NOMO-1 treated with dmso at 0.1 percent for 144 hours (cell line): ENCODE measurements at regions not wholly inside any gene's neighbourhood (a gene's known extent, or its start where the extent isn't known, plus 50 kb on each side); places are given as distances from the start of the nearest gene placed in this dataset.

Experiments
- DNase-seq: peaks from one replicate; lab custom pipeline; 2025; ENCODE audit not compliant: unreplicated experiment; lab: John Stamatoyannopoulos, UW

DNA sequence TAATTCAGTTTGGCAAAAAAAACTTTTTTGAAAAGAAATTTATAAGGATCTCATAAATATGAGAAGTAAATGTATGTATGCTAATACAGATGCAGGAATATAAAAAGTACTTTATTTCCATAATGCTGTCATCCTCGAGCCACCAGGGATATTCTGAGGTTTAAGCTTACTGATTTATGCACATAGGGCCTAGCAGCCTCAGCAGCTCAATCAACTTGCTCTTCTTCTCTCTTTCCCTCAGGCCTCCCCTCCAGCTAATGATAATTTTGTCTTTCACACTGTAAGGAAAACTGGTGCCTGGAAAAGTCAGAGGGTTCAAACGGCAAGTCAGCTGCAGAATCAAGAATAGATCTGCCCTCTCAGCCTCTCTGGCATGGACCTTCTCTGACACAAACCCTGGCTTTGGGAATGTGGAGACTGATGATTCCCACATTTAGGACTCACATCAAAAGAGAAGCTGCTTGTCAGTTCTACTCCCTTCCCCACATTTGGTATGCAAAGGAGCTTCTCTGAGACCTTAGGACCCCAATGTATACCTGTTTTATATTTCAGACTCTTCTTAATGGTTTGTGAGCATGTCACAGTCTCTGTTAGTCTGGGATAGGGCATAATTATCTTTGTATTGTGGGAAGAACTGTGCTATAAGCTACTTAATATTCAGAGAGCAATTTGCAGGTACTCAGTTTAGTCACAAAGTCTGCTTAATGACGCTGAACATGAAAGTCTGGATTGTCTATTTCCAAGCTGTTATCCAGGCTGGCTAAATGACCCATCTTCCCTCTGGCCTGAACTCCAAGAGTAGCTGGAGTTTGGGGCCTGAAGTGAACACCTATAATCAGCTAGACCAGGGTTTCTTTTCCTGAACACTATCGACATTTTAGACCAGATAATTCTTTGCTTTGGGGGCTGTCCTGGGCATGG, 52.1 kb upstream of the DIPK1A start:
- DNase-seq = no peak

DNA sequence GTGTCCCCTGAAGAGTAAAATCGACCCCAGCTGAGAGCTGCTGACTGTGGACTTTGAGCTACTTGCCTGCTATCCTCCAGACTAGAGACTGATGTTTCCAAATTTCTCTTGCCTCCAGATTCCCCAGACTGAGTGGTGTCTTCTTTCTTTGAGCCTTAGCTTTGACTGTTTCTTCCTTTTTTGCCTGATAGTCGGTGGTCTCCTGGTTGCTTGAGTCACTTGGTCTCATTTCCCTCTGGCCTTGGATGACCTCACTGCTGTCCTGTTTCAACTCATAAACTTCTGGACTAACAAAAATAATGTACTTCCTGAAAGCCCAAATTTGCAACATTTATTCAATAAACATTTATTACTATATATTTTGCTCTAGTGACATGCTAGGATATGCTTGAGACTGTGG, 52.9 kb upstream of the DIPK1A start:
- DNase-seq = peak; percentile 42

DNA sequence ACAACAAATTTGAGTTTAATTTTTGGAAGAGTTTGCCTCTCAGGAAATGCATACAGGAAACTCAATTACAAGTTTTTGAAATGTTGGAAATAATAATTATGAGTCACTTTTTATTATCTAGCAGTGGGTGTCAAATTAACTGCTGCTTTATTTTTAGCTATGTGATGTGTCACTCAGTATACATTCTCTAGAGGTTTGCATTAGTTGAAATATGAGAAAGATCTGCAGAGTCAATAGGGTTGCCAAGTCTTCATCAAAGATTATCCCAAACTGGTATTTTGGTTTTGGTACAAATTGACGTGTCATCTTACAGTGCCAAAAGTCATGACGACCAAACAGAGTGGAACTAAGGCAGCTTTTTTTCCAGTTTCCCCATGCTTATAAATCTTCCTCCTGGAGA, 54.3 kb upstream of the DIPK1A start:
- DNase-seq = no peak

DNA sequence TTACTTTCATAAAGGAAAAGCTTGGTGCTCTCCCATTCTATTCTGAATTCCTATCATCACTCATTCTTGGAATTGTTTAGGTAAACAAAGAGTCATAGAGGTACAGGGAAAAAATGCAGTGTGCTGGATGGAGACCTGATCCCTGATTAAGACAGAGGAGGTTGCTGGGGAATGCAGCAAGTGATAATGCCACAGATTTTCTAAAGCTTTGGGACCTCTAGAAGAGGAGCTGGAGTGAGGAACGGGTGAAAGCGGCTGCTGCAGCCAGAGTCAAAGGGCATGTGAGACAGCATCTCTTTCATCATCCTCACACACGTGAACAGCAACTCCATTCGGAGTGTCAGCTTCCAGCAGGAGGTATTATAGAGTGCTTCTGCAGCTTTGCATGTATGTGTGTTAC, 54.9 kb upstream of the DIPK1A start:
- DNase-seq = no peak

DNA sequence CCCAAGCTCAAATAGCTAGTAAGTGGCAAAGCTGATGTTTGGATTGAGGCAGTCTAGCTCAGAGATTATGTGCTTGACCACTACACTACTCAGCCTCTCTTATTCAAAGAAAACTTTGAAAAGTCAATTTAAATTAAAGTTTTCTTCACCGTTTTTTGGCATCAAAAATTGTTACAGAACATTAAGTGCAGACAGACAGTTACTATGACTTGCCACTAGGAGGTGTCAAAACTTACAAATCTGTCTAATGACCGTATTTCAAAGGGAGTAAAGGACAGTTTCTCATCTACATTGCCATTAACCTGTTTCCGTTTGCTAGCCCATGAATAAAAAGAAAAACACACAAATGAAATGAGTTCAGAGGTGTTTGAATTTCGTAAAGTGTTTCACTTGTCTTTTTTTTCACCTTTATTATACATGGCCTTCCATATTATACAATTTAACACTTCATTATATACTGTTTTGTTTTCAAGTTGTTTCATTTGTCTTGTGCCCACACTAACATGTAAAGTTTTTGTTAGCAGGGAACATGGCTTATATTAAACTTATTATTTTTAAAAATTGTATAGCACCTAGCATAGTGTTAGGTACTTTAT, 57.4 kb upstream of the MTF2 start:
- DNase-seq = peak; percentile 11

DNA sequence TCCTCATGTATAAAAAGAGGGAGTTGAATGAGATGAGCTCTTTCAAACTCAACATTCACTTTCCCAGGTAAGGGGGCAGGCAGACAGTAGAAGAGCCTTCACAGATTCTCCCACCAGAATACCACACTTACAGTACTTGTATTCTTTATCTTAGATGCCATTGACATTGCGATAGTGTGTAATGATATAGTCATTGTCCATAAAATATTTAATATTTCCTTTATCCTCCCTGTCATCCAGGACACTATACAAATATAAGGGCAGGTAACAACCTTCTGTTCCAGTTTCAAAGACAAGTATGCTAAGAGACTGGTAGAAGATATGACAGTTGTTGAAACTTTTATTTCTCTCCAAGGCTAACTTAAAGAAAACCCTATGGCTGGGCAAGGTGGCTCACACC, 56.5 kb upstream of the MTF2 start:
- no peak for DNase-seq

DNA sequence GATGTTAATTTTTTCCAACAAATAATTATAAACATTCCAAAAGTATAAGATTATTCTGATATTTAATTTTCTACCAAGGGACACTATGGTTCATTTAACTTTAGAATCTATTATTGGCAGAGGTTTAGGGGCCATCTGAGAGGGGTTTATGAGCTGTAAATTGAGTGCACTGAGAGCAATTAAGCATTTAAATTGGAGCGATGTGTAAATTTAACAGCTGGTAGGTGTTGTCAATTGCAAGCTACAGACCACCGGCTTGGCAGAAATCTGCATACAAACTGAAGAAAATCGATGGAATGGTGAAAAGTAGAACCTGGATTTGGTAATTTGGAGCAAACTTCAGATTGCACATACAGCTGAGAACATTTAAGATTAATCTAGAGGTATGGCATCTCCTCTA, 55.8 kb upstream of the MTF2 start:
- DNase-seq = no peak

DNA sequence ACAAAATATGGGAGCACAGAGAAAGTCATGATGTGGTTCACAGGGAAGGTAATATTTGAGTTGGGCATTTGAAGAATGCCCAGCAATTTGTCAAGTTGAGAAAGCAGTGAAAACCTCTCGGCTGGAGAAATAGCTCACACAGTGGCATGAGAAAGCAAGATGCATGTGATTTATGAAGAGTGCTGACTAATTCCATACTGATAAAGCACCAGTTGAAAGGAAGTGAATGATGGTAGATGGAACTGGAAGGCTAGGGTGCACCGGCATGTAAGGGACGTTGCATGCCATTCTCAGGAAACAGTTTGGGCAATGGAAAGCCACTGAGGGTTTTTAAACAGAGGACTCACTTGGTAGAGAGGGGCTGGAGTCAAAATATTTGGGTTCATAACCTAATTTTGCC, 53.5 kb upstream of the MTF2 start:
- no peak for DNase-seq

DNA sequence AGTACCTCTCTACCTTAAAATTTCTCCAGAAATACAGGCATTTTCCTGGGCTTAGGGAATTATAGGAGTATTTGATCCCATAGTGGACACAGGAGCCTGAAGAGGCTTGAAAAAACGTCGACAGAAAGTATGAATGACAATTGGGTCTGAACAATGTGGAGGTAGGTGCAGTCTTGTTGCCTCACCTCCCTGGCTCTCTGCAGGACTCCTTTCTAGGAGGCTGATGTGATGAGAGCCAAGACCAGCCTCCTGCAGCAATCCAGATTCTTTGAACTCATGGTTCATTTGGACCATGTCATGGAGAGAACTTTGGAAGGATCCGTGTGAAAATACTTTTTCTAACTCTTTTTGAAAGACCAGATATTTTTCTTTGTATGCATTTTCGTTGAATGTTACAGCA, 50.5 kb upstream of the MTF2 start:
- no peak for DNase-seq
